Testis (tissue), 2 donors: ENCODE measurements at regions not wholly inside any gene's neighbourhood (a gene's known extent, or its start where the extent isn't known, plus 50 kb on each side); places are given as distances from the start of the nearest gene placed in this dataset.

Source experiments
- CTCF ChIP-seq, 3 experiments: fragments of 450-650 bp in 2 of 3; fragments of 200-600 bp in 1 of 3; sonication (generic) in 1 of 3; IDR thresholded peaks; one replicate each; pipeline ENCODE4 v1.5.1; 2016 to 2019; ENCODE audit warnings: antibody characterized with exemption in 3 of 3, mild to moderate bottlenecking in 2 of 3, moderate library complexity in 1 of 3
- POLR2A ChIP-seq: fragments of 450-650 bp; IDR thresholded peaks from one replicate; pipeline ENCODE4 v1.6.1; 2017; ENCODE audit warnings: antibody characterized with exemption, mild to moderate bottlenecking, moderate library complexity

- TF ChIP-seq CTCF (IDR thresholded peaks at IDR 0.05) (no peak), POLR2A (no peak)
Measured at GRCh38 chr14:71688576-71688975, 243.7 kb upstream of the RGS6 start.
